T-helper 2 cell treated with Interferon-gamma antibody and Interleukin-4, amounts not matched to agents 5 μg/mL and 100 μg/mL, for 36 hours (primary cell): ENCODE measurements at regions not wholly inside any gene's neighbourhood (a gene's known extent, or its start where the extent isn't known, plus 50 kb on each side); places are given as distances from the start of the nearest gene placed in this dataset.

ENCODE experiments used
- DNase-seq: peaks from one replicate; pipeline ENCODE4 v3.0.0; 2021; ENCODE audit warnings: low spot score
- H3K27ac Mint-ChIP-seq: one replicate; pipeline ENCODE4 v1.8.0; 2021; ENCODE audit warnings: mild to moderate bottlenecking, mixed read lengths
- H3K27me3 Mint-ChIP-seq: one replicate; pipeline ENCODE4 v1.8.0; 2021; ENCODE audit warnings: low read depth, mixed read lengths
- H3K36me3 Mint-ChIP-seq: one replicate; pipeline ENCODE4 v1.8.0; 2021; ENCODE audit warnings: low read depth, mixed read lengths
- H3K4me1 Mint-ChIP-seq: one replicate; pipeline ENCODE4 v1.8.0; 2021; ENCODE audit warnings: low read depth, mixed read lengths
- H3K4me3 Mint-ChIP-seq: one replicate; pipeline ENCODE4 v1.8.0; 2022; ENCODE audit warnings: mild to moderate bottlenecking, moderate library complexity, mixed read lengths
- H3K9me3 Mint-ChIP-seq: one replicate; pipeline ENCODE4 v1.8.0; 2021; ENCODE audit warnings: mixed read lengths

- H3K4me1 Mint-ChIP-seq: no peaks in the 10 kb centered on the region
- no peak overlapping the region for H3K4me3 Mint-ChIP-seq
- no peaks in the 10 kb centered on the region for H3K9me3 Mint-ChIP-seq
- H3K36me3 Mint-ChIP-seq: no peaks in the 10 kb centered on the region
- DNase-seq: no peak
- H3K27me3 Mint-ChIP-seq: no peaks in the 10 kb centered on the region
- H3K27ac Mint-ChIP-seq: no peak overlapping the region
Measured at GRCh38 chr2:240247241-240247867, 106.9 kb upstream of the OTOS start.

GRCh38 chr2:240247868-240248720, 107.6 kb upstream of the OTOS start:
- no peak overlapping the region for H3K27ac Mint-ChIP-seq

DNA sequence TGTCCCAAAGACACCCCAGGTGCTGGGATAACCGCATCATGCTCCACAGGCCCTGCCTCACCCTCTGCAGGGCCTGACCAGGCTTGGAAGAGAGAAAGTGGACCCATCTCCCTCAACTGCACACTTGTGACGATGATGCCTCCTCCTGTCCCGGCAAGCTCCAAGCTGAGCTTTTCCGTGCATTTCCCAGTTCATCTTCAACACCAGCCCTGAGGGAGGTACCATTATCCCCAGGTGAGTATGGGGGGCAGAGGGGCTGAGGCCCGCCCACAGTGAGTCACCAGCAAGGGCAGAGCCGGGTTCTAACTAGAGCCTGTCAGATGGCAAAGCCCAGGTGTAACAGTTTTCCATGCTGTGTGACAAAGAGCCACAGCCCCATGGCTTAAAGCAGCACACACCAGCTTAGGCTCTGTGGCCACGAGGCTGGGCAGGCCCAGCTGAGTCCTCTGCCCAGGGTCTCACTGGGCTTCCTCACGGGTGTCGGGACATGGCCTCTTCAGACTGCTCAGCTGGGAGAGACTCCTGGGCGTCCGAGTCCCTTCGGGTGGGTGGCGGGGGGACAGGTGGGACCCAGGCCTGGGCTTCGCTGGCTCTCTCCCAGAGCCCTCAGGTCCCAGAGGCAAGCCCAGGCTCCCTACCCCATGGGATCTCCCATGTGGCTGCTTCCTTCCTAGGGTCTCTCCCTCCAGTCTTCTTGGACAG, 108.4 kb upstream of the OTOS start:
- DNase-seq: no peak
- Mint-ChIP-seq H3K9me3 (no peaks in the 10 kb centered on the region), H3K4me3 (no peak overlapping the region), H3K36me3 (no peaks in the 10 kb centered on the region), H3K27ac (no peak overlapping the region), H3K4me1 (no peaks in the 10 kb centered on the region), H3K27me3 (no peaks in the 10 kb centered on the region)

More at GRCh38 chr2:240247868-240248720, 107.6 kb upstream of the OTOS start:
- Mint-ChIP-seq H3K36me3 (no peaks in the 10 kb centered on the region), H3K4me3 (no peak overlapping the region), H3K4me1 (no peaks in the 10 kb centered on the region), H3K27me3 (no peaks in the 10 kb centered on the region), H3K9me3 (no peaks in the 10 kb centered on the region)
- no peak for DNase-seq

- Mint-ChIP-seq H3K9me3 (no peaks in the 10 kb centered on the region), H3K27ac (no peak overlapping the region), H3K27me3 (no peaks in the 10 kb centered on the region), H3K4me3 (no peak overlapping the region), H3K36me3 (no peaks in the 10 kb centered on the region), H3K4me1 (no peaks in the 10 kb centered on the region)
- no peak for DNase-seq
Measured at GRCh38 chr2:240249423-240250149, 109.1 kb upstream of the OTOS start.

DNA sequence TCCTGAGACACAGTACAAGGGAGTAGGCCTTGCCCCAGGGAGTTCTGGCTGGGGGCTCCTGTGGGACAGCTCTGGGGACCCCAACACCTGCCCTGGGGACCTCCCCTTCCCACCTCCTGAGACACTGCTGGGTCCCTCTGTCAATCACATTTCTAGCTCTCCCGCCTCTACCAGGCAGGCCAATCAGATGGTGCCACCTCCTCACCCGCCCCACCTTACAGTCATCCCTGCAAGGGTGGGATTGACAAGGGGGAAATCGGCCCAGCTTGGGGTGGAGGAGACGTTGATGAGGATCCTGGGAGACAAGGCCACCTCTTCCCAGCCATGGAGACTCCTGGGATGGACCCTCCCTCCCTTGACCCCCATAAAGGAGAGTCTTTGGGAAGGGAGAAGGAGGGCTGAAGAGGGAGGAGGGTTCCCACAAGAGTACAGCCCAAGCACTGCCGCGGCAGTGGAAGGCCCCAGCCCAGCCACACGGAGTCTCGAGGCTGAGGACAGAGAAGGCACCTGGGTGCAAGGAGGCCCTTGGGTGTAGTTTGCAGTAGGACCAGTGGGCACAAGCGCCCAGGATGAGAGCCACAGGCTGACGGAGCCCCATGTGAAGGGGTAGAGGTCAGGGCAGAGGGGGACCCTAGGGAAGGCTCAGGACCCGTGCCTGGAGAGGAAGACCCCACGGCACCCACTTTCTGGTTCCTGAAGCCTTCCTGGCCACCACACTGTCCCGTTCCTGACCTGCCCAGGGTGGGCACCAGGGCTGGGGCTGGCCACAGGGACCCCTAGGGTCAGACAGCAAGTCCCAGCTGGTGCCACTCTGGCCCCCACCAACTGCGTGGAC, 109.9 kb upstream of the OTOS start:
- no peak for DNase-seq

GRCh38 chr2:240250985-240251847, 110.8 kb upstream of the OTOS start:
- no peaks in the 10 kb centered on the region for H3K9me3 Mint-ChIP-seq
- H3K36me3 Mint-ChIP-seq: no peaks in the 10 kb centered on the region
- H3K4me1 Mint-ChIP-seq: no peaks in the 10 kb centered on the region
- H3K27me3 Mint-ChIP-seq: no peaks in the 10 kb centered on the region
- DNase-seq: no peak
- no peak overlapping the region for H3K27ac Mint-ChIP-seq
- no peak overlapping the region for H3K4me3 Mint-ChIP-seq

More for the DNA sequence above, 109.9 kb upstream of the OTOS start:
- H3K36me3 Mint-ChIP-seq: no peaks in the 10 kb centered on the region
- H3K27ac Mint-ChIP-seq: no peak overlapping the region
- H3K27me3 Mint-ChIP-seq: no peaks in the 10 kb centered on the region
- H3K9me3 Mint-ChIP-seq: no peaks in the 10 kb centered on the region
- H3K4me3 Mint-ChIP-seq: no peak overlapping the region
- no peaks in the 10 kb centered on the region for H3K4me1 Mint-ChIP-seq

GRCh38 chr2:240251848-240252190, 111.4 kb upstream of the OTOS start:
- H3K27me3 Mint-ChIP-seq: no peaks in the 10 kb centered on the region
- no peak overlapping the region for H3K4me3 Mint-ChIP-seq
- no peaks in the 10 kb centered on the region for H3K36me3 Mint-ChIP-seq
- H3K4me1 Mint-ChIP-seq: no peaks in the 10 kb centered on the region
- H3K27ac Mint-ChIP-seq: no peak overlapping the region
- H3K9me3 Mint-ChIP-seq: no peaks in the 10 kb centered on the region
- no peak for DNase-seq

- no peak overlapping the region for H3K27ac Mint-ChIP-seq
- H3K4me3 Mint-ChIP-seq: no peak overlapping the region
- no peaks in the 10 kb centered on the region for H3K36me3 Mint-ChIP-seq
- H3K9me3 Mint-ChIP-seq: no peaks in the 10 kb centered on the region
- H3K4me1 Mint-ChIP-seq: no peaks in the 10 kb centered on the region
- no peaks in the 10 kb centered on the region for H3K27me3 Mint-ChIP-seq
- DNase-seq: no peak
Measured at GRCh38 chr2:240252191-240252871, 111.9 kb upstream of the OTOS start.

DNA sequence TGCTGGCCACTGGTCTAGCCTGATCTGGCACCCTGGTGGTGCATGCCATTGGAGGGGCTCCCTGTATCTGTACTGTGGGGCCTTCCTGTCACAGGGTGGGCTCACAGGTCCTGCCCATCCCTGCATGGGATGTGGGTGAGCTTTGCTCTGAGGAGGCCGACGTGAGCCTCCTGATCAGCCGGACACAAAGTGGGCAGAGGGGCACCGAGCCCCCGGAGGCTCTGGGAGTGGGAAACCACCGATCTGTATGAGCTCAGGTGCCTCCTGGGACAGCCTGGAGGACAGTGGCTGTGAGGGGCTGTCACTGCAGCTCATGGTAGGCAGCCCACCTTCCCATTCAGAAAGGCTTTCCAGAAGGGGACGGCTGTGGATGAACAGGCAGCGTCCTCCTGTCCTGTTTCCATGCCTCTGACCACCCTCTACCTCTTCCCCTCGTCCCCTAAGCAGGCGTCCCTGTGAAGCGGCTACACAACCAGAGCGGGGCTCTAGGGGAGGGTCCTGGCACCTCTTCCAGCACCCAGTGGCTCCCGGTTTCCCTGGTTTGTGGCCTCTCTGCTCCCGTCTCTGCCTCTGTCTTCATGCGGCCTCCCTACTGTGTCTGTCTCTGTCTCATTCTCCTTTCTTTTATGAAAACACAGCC, 112.5 kb upstream of the OTOS start:
- Mint-ChIP-seq H3K9me3 (no peaks in the 10 kb centered on the region), H3K27ac (no peak overlapping the region), H3K4me1 (no peaks in the 10 kb centered on the region), H3K4me3 (no peak overlapping the region), H3K36me3 (no peaks in the 10 kb centered on the region), H3K27me3 (no peaks in the 10 kb centered on the region)
- DNase-seq: no peak

GRCh38 chr2:240253583-240254145, 113.2 kb upstream of the OTOS start:
- H3K4me3 Mint-ChIP-seq: no peak overlapping the region

DNA sequence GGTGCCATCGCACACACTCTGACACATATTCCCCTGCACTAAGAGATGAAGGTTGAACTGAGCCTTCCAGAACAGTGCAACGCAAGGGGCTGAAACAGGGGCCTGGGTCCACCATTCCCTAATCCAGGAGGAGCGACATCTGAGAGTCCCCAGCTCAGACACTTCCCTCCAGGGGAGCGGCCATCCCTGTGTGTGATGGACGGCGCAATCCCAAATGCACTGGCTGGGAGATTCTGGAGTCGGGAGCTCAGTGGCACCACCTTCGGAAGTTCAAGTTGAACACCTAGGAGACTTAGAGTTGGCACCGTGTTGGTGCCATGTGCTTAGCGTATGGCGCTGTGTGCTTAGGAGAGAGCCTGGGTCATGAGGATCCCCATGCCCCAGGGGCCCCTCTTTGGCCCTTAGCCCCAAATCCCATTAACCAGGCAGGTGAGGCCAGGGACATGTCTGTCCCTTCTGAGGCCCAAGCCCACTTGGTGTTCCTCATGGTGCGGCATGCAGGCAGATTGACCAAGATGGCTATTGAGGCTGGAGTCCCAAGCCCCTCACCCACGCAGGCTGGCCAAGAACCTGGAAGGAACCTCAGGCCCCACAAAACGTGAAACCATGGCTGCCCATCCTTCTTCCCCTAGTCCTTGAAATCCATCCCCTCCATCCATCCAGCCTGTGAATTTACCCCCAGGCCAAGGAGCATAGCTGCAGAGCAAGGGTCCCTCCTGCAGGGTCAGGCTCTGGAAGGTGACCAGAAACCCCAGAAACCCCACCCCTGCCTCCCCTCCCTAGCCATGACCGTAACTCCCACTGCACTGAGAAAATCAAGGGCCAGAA, 114.1 kb upstream of the OTOS start:
- Mint-ChIP-seq H3K27ac (no peak overlapping the region), H3K9me3 (no peaks in the 10 kb centered on the region), H3K36me3 (no peaks in the 10 kb centered on the region), H3K4me1 (no peaks in the 10 kb centered on the region), H3K27me3 (no peaks in the 10 kb centered on the region), H3K4me3 (no peak overlapping the region)
- no peak for DNase-seq

More at GRCh38 chr2:240253583-240254145, 113.2 kb upstream of the OTOS start:
- Mint-ChIP-seq H3K27me3 (no peaks in the 10 kb centered on the region), H3K27ac (no peak overlapping the region), H3K9me3 (no peaks in the 10 kb centered on the region), H3K4me1 (no peaks in the 10 kb centered on the region), H3K36me3 (no peaks in the 10 kb centered on the region)
- DNase-seq: no peak
